Mammary epithelial cell (primary cell): ENCODE measurements at regions not wholly inside any gene's neighbourhood (a gene's known extent, or its start where the extent isn't known, plus 50 kb on each side); places are given as distances from the start of the nearest gene placed in this dataset.

Experiments
- CTCF ChIP-seq, 2 donors: IDR thresholded peaks in 1 of 2; conservative IDR thresholded peaks in 1 of 2; 2 replicates each; pipeline ENCODE4 v1.5.1; 2011 to 2012; ENCODE audit warnings: inconsistent platforms in 2 of 2, low read length in 2 of 2, mild to moderate bottlenecking in 2 of 2, control low read depth in 1 of 2, low read depth in 1 of 2; ENCODE audit not compliant: insufficient read depth in 1 of 2; ENCODE audit errors: extremely low read depth in 1 of 2
- EZH2 ChIP-seq: IDR thresholded peaks from 2 replicates; pipeline ENCODE4 v1.6.1; 2012; ENCODE audit warnings: low read length, inconsistent platforms, borderline replicate concordance

DNA sequence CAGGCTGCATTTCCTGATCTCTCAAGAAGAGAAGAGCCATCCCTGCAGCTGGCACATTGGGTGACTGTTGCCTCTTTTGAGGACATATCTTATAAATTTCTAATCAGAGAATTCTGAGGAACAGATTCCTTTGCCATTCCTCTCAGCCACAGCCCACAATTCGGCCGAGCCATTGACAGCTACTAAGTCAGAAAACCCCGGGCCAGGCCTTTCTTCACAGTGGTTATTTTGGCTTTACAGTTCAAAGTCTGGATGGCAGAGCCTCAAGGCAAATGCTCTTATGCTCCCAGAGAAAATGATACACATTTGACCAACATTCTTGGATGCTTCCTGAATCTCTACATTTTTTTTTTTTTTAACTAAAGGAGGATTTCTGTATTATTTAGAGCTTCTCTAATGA, 138.4 kb upstream of the FRMD6 start:
- TF ChIP-seq CTCF (conservative IDR thresholded peaks at IDR 0.05 in 1 of 2, IDR thresholded peaks at IDR 0.05 in 1 of 2; ENCODE audit: extremely low read depth in 1 of 2, insufficient read depth in 1 of 2, low read depth in 1 of 2, low read length in 2 of 2) (no peak), EZH2 (no peak)
